Transverse colon (tissue), 4 donors: ENCODE measurements at regions not wholly inside any gene's neighbourhood (a gene's known extent, or its start where the extent isn't known, plus 50 kb on each side); places are given as distances from the start of the nearest gene placed in this dataset.

Experiments used
- DNase-seq: peaks from one replicate; pipeline ENCODE4 v3.0.0-alpha.2; 2019
- H3K27ac ChIP-seq, 4 donors: fragments of 200-600 bp; sonication (generic); 2 replicates each; pipeline ENCODE4 v1.5.1; 2016 to 2018; ENCODE audit warnings: inconsistent platforms in 4 of 4
- H3K27me3 ChIP-seq: fragments of 200-600 bp; sonication (generic); 2 replicates; pipeline ENCODE4 v1.5.1; 2017; ENCODE audit warnings: inconsistent platforms
- H3K36me3 ChIP-seq, 4 donors: fragments of 200-600 bp; sonication (generic); 2 replicates each; pipeline ENCODE4 v1.5.1; 2017 to 2019; ENCODE audit warnings: inconsistent platforms in 4 of 4
- H3K4me1 ChIP-seq, 4 donors: fragments of 200-600 bp; sonication (generic); 2 replicates each; pipeline ENCODE4 v1.5.1; 2017 to 2020; ENCODE audit warnings: inconsistent platforms in 4 of 4
- H3K4me3 ChIP-seq, 4 donors: fragments of 200-600 bp; sonication (generic); 1 replicate in 1 of 4; 2 replicates in 3 of 4; pipeline versions ENCODE4 v1.5.1 to v1.6.1; 2017 to 2019; ENCODE audit warnings: inconsistent platforms in 4 of 4
- H3K9me3 ChIP-seq, 2 donors: fragments of 200-600 bp; sonication (generic); 2 replicates each; pipeline ENCODE4 v1.5.1; 2017 to 2019; ENCODE audit warnings: inconsistent platforms in 2 of 2
- EP300 ChIP-seq: sonication (generic); formaldehyde crosslinking; IDR thresholded peaks from one replicate; pipeline ENCODE4 v1.6.1; 2017; ENCODE audit warnings: antibody characterized with exemption, low read depth
- POLR2A ChIP-seq: fragments of 450-650 bp; IDR thresholded peaks from one replicate; pipeline ENCODE4 v1.6.1; 2016; ENCODE audit warnings: antibody characterized with exemption, mild to moderate bottlenecking, moderate library complexity
- POLR2AphosphoS5 ChIP-seq, 3 donors: sonication (generic); formaldehyde crosslinking; IDR thresholded peaks; one replicate each; pipeline ENCODE4 v1.6.1; 2016; ENCODE audit warnings: antibody characterized with exemption in 3 of 3
- WGBS, 2 donors: methylation state at CpG; one replicate each; pipeline ENCODE4 v1.1.5; 2018; ENCODE audit warnings: low coverage in 1 of 2; 5-methylcytosine and 5-hydroxymethylcytosine counted together
- in situ Hi-C, 4 donors: fragments of 200-750 bp; cut with MboI; loops; one replicate each; pipeline versions ENCODE4 v1.15.0 to v1.15.1; 2017; ENCODE audit warnings: low sequenced_read_pairs in 3 of 4, low pct_ligation_motif_present in 1 of 4, low pct_unique_long_range_greater_than_20kb in 1 of 4
- intact Hi-C: fragments of 100-400 bp; cut with DNase I; formaldehyde crosslinking; loops from one replicate; pipeline ENCODE4 v1.15.1; 2023; ENCODE audit warnings: low total_unique reads
- TF ChIP-seq, protein P1 (sequence below), 5 experiments: fragments of 200-600 bp in 3 of 5; fragments of 450-650 bp in 2 of 5; sonication (generic) in 3 of 5; IDR thresholded peaks; 1 replicate in 2 of 5; 2 replicates in 3 of 5; pipeline ENCODE4 v1.5.1; 2016 to 2017; ENCODE audit warnings: antibody characterized with exemption in 5 of 5, inconsistent platforms in 3 of 5, mild to moderate bottlenecking in 2 of 5, moderate library complexity in 1 of 5

DNA sequence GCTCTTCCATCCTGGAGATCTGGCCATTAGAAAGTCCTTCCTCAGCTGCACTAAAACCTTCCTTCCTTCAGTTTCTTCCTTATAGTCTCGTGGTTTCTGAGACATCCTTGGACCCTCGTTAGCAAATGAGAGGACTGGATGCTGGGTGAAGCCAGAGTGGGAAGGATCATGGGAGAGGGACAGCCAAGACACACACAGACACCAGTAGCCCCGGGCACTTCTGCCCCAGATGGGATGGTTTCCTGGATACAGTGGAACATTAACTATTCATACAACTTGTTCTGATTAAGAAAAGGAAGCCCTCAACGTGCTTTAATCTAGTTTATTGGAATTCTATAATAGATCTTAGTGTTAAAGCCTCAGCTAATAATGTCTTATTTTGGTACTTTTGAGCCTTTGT is 125.5 kb downstream of the SEC61B start:
- no peak for TF ChIP-seq EP300
- no peak for TF ChIP-seq POLR2A
- TF ChIP-seq, protein P1, sequence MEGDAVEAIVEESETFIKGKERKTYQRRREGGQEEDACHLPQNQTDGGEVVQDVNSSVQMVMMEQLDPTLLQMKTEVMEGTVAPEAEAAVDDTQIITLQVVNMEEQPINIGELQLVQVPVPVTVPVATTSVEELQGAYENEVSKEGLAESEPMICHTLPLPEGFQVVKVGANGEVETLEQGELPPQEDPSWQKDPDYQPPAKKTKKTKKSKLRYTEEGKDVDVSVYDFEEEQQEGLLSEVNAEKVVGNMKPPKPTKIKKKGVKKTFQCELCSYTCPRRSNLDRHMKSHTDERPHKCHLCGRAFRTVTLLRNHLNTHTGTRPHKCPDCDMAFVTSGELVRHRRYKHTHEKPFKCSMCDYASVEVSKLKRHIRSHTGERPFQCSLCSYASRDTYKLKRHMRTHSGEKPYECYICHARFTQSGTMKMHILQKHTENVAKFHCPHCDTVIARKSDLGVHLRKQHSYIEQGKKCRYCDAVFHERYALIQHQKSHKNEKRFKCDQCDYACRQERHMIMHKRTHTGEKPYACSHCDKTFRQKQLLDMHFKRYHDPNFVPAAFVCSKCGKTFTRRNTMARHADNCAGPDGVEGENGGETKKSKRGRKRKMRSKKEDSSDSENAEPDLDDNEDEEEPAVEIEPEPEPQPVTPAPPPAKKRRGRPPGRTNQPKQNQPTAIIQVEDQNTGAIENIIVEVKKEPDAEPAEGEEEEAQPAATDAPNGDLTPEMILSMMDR (IDR thresholded peaks at IDR 0.05): no peak
- no peak for TF ChIP-seq POLR2AphosphoS5 (IDR thresholded peaks at IDR 0.05)
- Histone ChIP-seq H3K36me3 (no peaks in the 10 kb centered on the region), H3K9me3 (no peaks in the 10 kb centered on the region), H3K4me1 (no peaks in the 10 kb centered on the region), H3K4me3 (no peak overlapping the region), H3K27me3 (no peaks in the 10 kb centered on the region), H3K27ac (no peak overlapping the region)
- no peak for DNase-seq
- in situ Hi-C loops (loop anchor here in 1 of 4 donors (25.0 kb wide), 1 partner anchor 90 kb away; no protein-coding TSS in a partner anchor), intact Hi-C loops (no loop called here)
- 42 to 62% methylated on average over 2 to 4 of the region's 4 CpGs for WGBS, 2 donors

- H3K27ac ChIP-seq: no peak overlapping the region
- H3K4me1 ChIP-seq: no peaks in the 10 kb centered on the region
- no peak for DNase-seq
- no peaks in the 10 kb centered on the region for H3K9me3 ChIP-seq
- H3K36me3 ChIP-seq: no peaks in the 10 kb centered on the region
- intact Hi-C loops (no loop called here), in situ Hi-C loops (loop anchor here in 1 of 4 donors (25.0 kb wide), 1 partner anchor 89 kb away; no protein-coding TSS in a partner anchor)
- WGBS, 2 donors: 77 to 82% methylated on average over 1 to 2 of the region's 2 CpGs
- TF ChIP-seq POLR2A: no peak
- TF ChIP-seq POLR2AphosphoS5 (IDR thresholded peaks at IDR 0.05): no peak
- TF ChIP-seq, protein P1 (IDR thresholded peaks at IDR 0.05): no peak
- TF ChIP-seq EP300: no peak
- no peaks in the 10 kb centered on the region for H3K27me3 ChIP-seq
- H3K4me3 ChIP-seq: no peak overlapping the region
Measured at GRCh38 chr9:99348289-99348688, 126.2 kb downstream of the SEC61B start.

- intact Hi-C loops: no loop called here
- no peak overlapping the region for H3K27ac ChIP-seq
- H3K4me3 ChIP-seq: no peak overlapping the region
- 90 to 94% methylated on average over 2 of the region's 2 CpGs for WGBS, 2 donors
- no peak for DNase-seq
- no peak for TF ChIP-seq POLR2AphosphoS5 (IDR thresholded peaks at IDR 0.05)
- no peak for TF ChIP-seq EP300
- no peaks in the 10 kb centered on the region for H3K9me3 ChIP-seq
- H3K36me3 ChIP-seq: no peaks in the 10 kb centered on the region
- H3K4me1 ChIP-seq: no peaks in the 10 kb centered on the region
- H3K27me3 ChIP-seq: no peaks in the 10 kb centered on the region
- in situ Hi-C loops: loop anchor here in 1 of 4 donors (25.0 kb wide), 1 partner anchor 87 kb away; no protein-coding TSS in a partner anchor
Measured at GRCh38 chr9:99349870-99350269, 127.8 kb downstream of the SEC61B start.

DNA sequence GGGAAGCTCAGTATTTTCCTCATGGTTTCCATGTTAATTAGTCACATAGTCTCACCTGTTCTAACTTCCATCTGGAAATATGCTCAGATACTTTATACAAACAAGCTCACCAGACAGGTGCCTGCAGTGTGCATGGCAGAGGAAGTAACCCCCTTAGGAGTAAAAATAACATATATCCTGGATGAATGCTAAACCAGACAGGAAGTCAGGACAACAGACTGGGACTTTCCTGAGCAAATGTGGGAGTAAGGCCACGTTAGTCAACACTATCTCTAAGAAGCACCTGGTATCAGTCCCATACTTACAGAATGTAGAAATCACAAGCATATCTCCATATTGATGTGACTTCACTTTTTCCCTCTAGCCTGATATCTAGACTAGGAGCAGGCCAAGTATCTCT is 128.4 kb downstream of the SEC61B start:
- H3K4me1 ChIP-seq: no peaks in the 10 kb centered on the region
- no peak for DNase-seq
- no peaks in the 10 kb centered on the region for H3K27me3 ChIP-seq
- intact Hi-C loops: no loop called here
- no peak overlapping the region for H3K4me3 ChIP-seq
- 12% methylated on average over 1 of the region's 1 CpG; no CpG with 5 or more reads in 1 of the 2 donors for WGBS, 2 donors
- H3K36me3 ChIP-seq: no peaks in the 10 kb centered on the region
- no peak overlapping the region for H3K27ac ChIP-seq
- TF ChIP-seq POLR2AphosphoS5 (IDR thresholded peaks at IDR 0.05) (no peak), EP300 (no peak), POLR2A (no peak)
- TF ChIP-seq, protein P1 (IDR thresholded peaks at IDR 0.05): no peak
- in situ Hi-C loops: no loop called here
- no peaks in the 10 kb centered on the region for H3K9me3 ChIP-seq

DNA sequence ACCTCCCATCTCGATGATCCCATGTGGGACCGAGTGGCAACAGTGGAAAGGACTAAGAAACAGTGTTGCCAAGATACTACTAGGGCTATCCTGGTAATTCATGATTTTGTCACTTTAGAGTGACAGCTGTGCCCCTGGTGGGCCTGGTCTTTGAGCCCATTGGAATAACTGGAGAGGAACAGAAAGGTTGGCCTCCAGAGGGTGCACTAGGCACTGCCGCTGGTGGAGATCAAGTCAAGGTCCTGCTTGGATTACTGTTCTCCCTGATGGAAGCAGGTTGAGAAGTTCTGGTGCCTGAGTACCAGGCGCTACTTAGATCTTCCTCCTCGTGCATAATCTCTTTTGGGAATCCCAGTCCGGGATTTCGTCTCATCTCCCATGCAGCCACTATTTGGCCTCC is 129.6 kb downstream of the SEC61B start:
- H3K4me1 ChIP-seq: no peaks in the 10 kb centered on the region
- intact Hi-C loops (no loop called here), in situ Hi-C loops (no loop called here)
- H3K27me3 ChIP-seq: no peaks in the 10 kb centered on the region
- H3K4me3 ChIP-seq: no peak overlapping the region
- no peaks in the 10 kb centered on the region for H3K36me3 ChIP-seq
- no peak for TF ChIP-seq EP300
- TF ChIP-seq, protein P1 (IDR thresholded peaks at IDR 0.05): no peak
- TF ChIP-seq POLR2A: no peak
- TF ChIP-seq POLR2AphosphoS5 (IDR thresholded peaks at IDR 0.05): no peak
- WGBS, 2 donors: 92 to 96% methylated on average over 2 to 7 of the region's 7 CpGs
- H3K27ac ChIP-seq: no peak overlapping the region
- no peak for DNase-seq
- no peaks in the 10 kb centered on the region for H3K9me3 ChIP-seq
